ENCODE measurements at regions not wholly inside any gene's neighbourhood (a gene's known extent, or its start where the extent isn't known, plus 50 kb on each side); places are given as distances from the start of the nearest gene placed in this dataset.

GRCh38 chr9:77111408-77111807 lies 65.9 kb upstream of the VPS13A start:
- TF ChIP-seq, protein P1, sequence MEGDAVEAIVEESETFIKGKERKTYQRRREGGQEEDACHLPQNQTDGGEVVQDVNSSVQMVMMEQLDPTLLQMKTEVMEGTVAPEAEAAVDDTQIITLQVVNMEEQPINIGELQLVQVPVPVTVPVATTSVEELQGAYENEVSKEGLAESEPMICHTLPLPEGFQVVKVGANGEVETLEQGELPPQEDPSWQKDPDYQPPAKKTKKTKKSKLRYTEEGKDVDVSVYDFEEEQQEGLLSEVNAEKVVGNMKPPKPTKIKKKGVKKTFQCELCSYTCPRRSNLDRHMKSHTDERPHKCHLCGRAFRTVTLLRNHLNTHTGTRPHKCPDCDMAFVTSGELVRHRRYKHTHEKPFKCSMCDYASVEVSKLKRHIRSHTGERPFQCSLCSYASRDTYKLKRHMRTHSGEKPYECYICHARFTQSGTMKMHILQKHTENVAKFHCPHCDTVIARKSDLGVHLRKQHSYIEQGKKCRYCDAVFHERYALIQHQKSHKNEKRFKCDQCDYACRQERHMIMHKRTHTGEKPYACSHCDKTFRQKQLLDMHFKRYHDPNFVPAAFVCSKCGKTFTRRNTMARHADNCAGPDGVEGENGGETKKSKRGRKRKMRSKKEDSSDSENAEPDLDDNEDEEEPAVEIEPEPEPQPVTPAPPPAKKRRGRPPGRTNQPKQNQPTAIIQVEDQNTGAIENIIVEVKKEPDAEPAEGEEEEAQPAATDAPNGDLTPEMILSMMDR (IDR thresholded peaks at IDR 0.05; ENCODE audit: insufficient read depth, low read length) = no peak
- DNase-seq (ENCODE audit: low read depth) = no peak
- H3K4me3 ChIP-seq (ENCODE audit: low read depth, low read length) = no peak overlapping the region

GRCh38 chr9:77125665-77126064 lies 51.7 kb upstream of the VPS13A start:
- H3K4me3 ChIP-seq (ENCODE audit: low read depth, low read length) = no peak overlapping the region
- no peak for DNase-seq (ENCODE audit: low read depth)
- TF ChIP-seq, protein P1 (IDR thresholded peaks at IDR 0.05; ENCODE audit: insufficient read depth, low read length) = no peak

DNA sequence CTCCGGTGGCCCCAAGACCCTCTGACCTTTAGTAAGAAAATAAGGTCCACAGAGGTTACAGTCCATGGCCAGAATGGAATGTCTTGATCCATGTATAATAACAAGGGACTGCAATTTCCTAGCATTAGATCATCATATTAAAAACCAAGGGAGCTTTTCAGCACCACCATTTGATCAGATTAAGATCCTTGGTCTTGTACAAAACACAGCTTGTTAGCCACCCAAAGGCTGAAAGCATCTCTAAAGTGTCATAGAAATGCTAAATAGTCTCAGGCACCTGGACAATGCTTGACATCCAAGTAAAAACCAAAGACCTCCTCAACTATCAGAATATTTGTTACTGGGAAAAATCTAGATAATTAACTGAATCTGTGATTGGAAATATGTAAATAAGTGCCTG lies 50.3 kb upstream of the VPS13A start:
- TF ChIP-seq, protein P1 (IDR thresholded peaks at IDR 0.05; ENCODE audit: insufficient read depth, low read length) = no peak
- no peak overlapping the region for H3K4me3 ChIP-seq (ENCODE audit: low read depth, low read length)
- no peak for DNase-seq (ENCODE audit: low read depth)
